Heart left ventricle (tissue), 13 donors: ENCODE measurements at regions not wholly inside any gene's neighbourhood (a gene's known extent, or its start where the extent isn't known, plus 50 kb on each side); places are given as distances from the start of the nearest gene placed in this dataset.

ENCODE experiments used
- CTCF ChIP-seq, 12 donors: fragments of 200-600 bp; sonication (generic) in 4 of 12; IDR thresholded peaks; one replicate each; pipeline versions ENCODE4 v1.5.0 to v1.8.0; 2018 to 2022; ENCODE audit warnings: antibody characterized with exemption in 12 of 12, mild to moderate bottlenecking in 5 of 12
- POLR2A ChIP-seq, 2 donors: fragments of 450-650 bp; IDR thresholded peaks; one replicate each; pipeline ENCODE4 v1.6.1; 2017; ENCODE audit warnings: antibody characterized with exemption in 2 of 2, mild to moderate bottlenecking in 2 of 2, moderate library complexity in 2 of 2
- donor health status: ischemic (EF 13 %, LVEDD 7.1; RV severe dilation, severe dysfunction).
- donor health status: DM: no; HTN: yes; CAD: no.
- donor health status: DM: no; HTN: no; CAD: no.
- donor health status: ischemic (EF 25% LVEDD 6.9; RV normal size, moderate dysfunction).
- donor health status: ischemic (EF 25% LVEDD 5.7; RV mildly dilated, moderate dysfunction).
- donor health status: ischemic (EF 35%, LVEDD 5.7; RV mildly dilated, moderate dysfunction).
- donor health status: nonischemic (EF 11% LVEDD 7.7; RV severe dilation, severe dysfunction).
- donor health status: DM: yes; HTN: yes; CAD: no.
- donor health status: PGD.
- donor health status: ischemic (EF 29% LVEDD 5.4; RV normal size, mild dysfunction).
- donor health status: nonischemic (EF 23%, LVEDD 6.1; RV moderate dilation, normal function).

- TF ChIP-seq CTCF (IDR thresholded peaks at IDR 0.05) (no peak), POLR2A (IDR thresholded peaks at IDR 0.05) (no peak)
Observed at GRCh38 chr12:42962384-42962783, 372.8 kb upstream of the PRICKLE1 start.
